HG03575 (cell line): ENCODE measurements at regions not wholly inside any gene's neighbourhood (a gene's known extent, or its start where the extent isn't known, plus 50 kb on each side); places are given as distances from the start of the nearest gene placed in this dataset.
"Not testable (repeated sequence)": the region's sequence is repeated elsewhere in the genome, so short reads cannot be mapped to it uniquely, and the experiment has no call there.

Experiments used
- ATAC-seq: cut with Tn5 transposase; IDR thresholded peaks from one replicate; pipeline ENCODE4 v1.9.1; 2021; ENCODE audit not compliant: unreplicated experiment, insufficient number of reproducible peaks, low FRiP score; ENCODE audit errors: extremely low read depth

DNA sequence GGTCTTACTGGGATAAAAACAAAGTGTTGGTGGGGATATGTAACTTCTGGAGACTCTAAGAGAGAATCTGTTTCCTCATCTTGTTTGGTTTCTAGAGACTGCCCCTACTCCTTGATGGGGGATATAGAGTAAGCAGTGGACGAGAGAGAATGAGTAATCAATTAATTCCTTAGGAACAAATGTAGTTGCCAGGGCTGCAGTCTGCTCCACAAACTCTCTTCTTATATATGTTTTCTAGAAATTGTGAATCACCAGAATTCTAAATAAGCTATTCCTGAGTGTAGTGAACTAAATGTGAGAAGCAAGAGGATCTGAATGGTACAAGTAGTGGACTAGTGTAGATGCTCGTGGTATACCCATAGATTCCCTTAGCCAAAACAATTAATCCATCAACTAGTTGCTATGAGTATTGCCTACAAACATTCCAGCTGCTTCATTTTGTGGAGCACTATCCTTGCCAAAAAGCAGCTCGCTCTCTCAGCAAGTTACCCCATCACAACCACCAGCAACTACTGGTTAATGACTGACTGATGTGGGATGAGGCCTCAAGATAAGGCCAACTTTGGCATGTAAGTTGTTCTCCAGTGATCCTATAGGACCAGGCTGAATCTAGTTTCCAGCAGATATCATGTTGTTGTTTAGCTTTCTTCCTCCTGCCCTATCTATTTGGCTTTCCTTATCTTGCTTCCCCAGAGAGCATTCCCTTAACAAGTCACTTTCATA, 273.0 kb downstream of the SLC7A11 start:
- no peak for ATAC-seq

- no peak for ATAC-seq
Observed at GRCh38 chr4:137967480-137968190, 274.5 kb downstream of the SLC7A11 start.

- ATAC-seq, result no peak
Observed at GRCh38 chr4:137966504-137966903, 275.6 kb downstream of the SLC7A11 start.

GRCh38 chr4:137961051-137961438, 281.1 kb downstream of the SLC7A11 start:
- no peak for ATAC-seq

- no peak for ATAC-seq
Observed at GRCh38 chr4:137960371-137961050, 281.6 kb downstream of the SLC7A11 start.

- ATAC-seq, result no peak
Observed at GRCh38 chr4:137957806-137958205, 284.3 kb downstream of the SLC7A11 start.

GRCh38 chr4:137956256-137956655, 285.9 kb downstream of the SLC7A11 start:
- ATAC-seq, result no peak

DNA sequence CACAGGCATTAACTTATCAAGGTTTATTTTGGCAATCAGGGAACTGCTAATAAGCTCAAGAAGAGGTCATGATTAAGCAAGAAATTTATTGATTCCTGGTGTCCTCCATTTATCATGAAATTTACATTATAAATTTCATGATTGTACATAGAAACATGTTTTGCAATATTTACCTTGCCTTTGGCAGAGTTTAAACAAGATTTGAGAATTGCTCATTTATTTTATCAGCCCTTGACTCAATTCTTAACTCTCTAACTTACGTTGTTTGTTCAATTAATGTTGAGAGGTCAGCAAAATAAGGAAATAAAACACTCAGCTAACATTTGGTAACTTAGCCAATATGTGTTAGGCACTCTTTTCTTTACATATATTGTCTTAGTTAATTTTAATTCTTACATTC, 286.6 kb downstream of the SLC7A11 start:
- no peak for ATAC-seq

DNA sequence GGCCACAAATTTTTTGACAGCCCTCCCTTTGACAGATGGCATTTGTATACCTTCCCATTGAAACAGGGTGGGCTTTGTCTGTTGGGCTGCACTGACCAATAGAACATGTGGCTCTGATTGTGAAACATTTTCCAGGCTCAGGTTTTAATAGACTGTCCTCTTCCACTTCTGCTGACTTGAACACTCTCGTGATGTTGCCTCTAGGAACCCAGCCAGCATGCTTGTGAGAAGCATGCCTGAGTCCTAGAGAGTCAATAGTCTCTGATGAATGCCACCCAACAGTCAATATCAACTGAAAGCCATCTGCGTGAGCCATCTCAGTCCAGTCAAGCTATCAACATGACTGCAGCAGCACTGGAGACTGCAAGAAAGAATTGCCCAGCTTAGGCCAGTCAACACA, 290.0 kb downstream of the SLC7A11 start:
- no peak for ATAC-seq

- ATAC-seq, result no peak
Observed at GRCh38 chr4:137950286-137950685, 291.9 kb downstream of the SLC7A11 start.

- ATAC-seq, result no peak
Observed at GRCh38 chr4:137949746-137950145, 292.4 kb downstream of the SLC7A11 start.

DNA sequence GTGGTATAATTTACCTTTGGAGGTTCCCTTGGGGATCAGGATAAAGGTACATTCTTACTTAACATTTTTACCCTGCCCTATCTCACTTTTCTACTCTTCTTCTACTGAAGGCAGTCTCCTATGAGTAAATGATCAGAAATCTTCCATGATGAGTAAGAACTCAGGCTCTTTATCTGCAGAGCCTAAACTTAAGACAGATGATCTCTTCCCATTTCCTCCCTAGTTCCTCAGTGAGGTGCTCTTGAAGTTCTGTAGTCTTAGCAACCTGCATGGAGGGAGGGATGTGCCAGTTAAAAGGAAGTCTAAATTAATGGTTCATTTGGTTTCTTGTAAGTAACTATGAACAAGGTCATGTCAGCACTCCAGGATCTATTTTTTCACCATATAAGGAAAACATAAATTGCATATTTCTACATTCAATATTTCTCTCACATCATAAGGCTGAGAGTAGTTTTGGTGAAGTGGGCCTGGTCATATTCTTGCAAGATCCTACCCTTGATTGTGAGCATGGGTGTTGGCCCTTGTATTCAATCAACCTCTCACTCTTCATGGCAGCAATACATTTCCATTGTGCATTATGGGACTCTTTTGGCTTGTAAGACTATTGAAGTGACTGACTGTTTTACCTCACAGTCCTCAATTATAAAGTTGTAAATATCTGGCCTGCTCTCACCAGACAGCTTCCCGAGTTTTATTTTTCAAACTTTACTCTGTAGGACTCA, 295.5 kb downstream of the SLC7A11 start:
- no peak for ATAC-seq

DNA sequence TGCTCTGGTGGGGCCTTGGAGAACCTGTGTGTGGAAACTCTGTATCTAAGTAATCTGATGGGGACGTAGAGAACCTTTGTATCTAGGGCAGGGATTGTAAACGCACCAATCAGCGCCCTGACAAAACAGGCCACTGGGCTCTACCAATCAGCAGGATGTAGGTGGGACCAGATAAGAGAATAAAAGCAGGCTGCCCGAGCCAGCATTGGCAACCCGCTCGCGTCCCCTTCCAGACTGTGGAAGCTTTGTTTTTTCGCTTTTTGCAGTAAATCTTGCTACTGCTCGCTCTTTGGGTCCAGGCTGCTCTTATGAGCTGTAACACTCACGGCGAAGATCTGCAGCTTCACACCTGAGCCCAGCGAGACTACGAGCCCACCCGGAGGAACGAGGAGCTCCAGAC, 299.3 kb downstream of the SLC7A11 start:
- ATAC-seq, result not testable (repeated sequence)

- not testable (repeated sequence) for ATAC-seq
Observed at GRCh38 chr4:137942015-137942515, 300.1 kb downstream of the SLC7A11 start.

DNA sequence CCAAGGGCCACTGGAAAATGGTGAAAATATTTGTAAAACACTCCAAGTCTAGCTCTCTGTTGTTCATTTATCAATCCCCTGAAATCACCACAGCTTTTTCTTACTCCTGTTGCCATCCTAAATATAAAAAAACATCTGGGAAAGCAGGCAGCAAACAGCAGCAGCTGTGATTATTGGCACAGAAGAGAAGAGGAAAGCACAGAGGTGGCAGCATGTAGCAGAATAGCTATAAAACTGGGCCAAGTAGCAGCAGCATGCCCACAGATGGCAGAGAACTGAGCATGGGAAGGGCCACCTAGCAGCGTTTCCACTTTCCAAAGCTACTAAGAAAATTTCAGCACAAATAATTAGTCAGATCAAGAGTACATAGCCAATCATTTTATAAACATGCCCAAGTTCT, 307.2 kb downstream of the SLC7A11 start:
- ATAC-seq, result no peak

DNA sequence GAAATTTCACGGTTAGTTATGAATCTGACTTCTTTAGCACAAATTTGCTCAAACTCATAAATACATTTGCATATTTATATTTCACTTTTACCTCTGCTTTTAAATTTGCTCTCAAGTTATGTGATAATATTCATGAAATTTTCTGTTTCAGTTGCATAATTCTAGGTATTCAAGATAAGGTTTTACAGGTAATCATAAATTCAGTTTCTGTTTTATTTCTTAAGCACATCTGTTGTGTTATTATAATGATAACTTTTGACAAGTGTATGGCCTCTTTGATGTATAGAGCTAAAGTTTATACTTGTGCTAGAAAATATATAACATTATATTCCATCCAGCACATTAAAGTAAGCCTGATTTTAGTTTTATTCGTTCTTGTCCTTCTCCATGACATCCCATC, 308.1 kb downstream of the SLC7A11 start:
- no peak for ATAC-seq

GRCh38 chr4:137927972-137928371, 314.2 kb downstream of the SLC7A11 start:
- no peak for ATAC-seq

DNA sequence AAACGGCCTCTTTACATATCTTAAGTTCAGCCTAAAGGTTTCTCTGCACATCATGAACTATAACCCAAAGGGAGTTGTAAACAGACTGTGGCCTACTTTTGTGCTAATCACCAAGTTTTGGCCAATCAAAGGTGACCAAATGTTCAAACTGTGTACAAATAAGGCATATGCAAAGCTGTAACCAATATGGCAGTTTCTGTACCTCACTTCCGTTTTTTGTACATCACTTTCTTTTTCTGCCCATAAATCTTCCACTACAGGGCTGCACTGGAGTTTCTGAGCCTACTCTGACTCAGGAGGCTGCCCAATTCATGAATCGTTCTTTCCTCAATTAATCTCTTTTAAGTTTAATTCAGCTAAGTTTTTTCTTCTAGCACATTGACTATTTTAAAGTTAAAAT, 318.7 kb downstream of the SLC7A11 start:
- no peak for ATAC-seq

- ATAC-seq, result no peak
Observed at GRCh38 chr4:137922721-137923120, 319.4 kb downstream of the SLC7A11 start.
